ENCODE measurements at regions not wholly inside any gene's neighbourhood (a gene's known extent, or its start where the extent isn't known, plus 50 kb on each side); places are given as distances from the start of the nearest gene placed in this dataset.

DNA sequence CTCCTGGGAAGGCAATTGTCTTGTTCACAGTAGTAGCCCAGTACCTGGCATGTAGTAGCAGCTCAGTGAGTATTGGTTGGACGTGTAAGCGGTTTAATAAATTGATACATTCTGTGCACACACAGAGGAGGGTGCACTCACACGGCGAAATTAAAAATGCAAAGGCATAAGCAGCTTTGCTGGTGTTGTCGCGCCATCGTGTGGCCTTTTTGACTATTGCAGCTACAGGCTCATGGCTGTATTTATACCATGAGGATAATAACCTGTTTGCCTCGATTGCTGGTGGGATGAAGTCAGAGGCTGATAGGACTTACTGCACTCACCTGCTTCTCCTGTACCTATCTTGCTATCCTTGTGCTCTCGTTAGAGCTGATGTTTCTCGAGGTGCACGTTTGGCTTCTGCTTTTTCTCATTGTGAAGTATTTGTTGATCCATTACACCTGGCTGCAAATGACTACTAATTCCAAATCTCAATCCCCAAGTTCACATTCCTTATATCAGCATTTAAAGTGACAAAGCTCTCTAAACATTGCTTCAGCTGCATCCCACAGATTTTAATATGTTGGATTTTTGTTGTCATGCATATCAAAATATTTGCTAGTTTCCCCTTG lies 61.5 kb downstream of the TBXT start:
- Mint-ChIP-seq H3K4me1 (ENCODE audit: low read depth) (peaks cover 2% of the 10 kb centered on the region), H3K27ac (no peak overlapping the region), H3K9me3 (peaks cover 7% of the 10 kb centered on the region), H3K36me3 (ENCODE audit: low read depth) (no peaks in the 10 kb centered on the region), H3K27me3 (peaks cover 18% of the 10 kb centered on the region), H3K4me3 (no peak overlapping the region)
- peak; percentile 58 for DNase-seq

DNA sequence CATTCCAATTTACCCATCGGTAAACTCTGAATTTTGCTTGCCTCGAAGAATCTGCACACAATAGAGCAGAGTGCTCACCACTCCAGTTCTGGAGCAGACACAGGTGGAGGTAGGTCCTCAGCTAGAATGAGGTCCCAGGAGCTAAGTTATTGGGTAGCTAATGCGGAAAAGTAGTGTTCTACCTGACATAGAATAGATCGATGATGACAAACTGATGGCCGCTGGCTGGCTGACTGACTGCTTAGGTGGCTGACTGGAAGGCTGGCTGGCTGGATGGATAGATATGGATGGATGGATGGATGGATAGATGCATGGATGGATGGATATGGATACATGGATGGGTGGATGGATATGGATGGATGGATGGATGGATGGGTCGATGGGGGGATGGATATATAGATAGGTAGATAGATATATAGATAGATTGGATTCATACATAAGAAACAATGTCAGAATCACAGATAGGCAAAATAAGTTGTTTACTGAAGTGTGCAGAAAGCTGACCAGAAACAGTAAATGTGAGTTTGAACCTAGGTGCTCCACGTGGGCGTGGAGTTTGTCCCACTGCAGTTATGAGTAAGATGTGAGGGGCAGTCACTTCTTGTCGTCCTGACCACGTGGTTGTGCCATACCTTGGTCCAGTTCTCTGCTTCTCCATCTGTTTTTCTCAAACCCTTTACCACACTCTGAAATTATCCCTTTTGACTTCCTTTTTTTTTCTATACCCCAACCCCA lies 62.1 kb downstream of the TBXT start:
- Mint-ChIP-seq H3K9me3 (peaks cover 7% of the 10 kb centered on the region), H3K27ac (no peak overlapping the region), H3K36me3 (ENCODE audit: low read depth) (no peaks in the 10 kb centered on the region), H3K4me3 (no peak overlapping the region), H3K4me1 (ENCODE audit: low read depth) (peaks cover 2% of the 10 kb centered on the region), H3K27me3 (peaks cover 18% of the 10 kb centered on the region)
- DNase-seq: no peak

DNA sequence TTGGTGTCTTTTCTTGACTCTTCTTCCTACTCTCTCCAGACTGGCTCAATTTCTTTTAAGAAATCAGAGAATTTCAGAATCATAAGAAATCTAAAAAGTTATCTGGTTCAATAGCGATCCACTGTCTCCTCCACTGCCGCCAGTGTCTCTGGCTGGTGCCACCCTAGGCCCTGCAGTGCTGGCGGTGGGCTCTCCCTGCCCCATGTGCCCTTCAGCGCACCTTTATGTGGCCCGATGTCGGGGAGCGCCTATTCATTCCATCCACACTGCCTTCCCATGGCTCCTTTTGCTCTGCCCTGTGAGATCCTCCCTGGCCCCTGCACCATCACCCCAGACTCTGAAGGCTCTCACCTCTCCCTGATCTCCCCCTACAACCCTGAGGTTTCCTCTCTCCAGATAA lies 62.8 kb downstream of the TBXT start:
- H3K27me3 Mint-ChIP-seq: peaks cover 12% of the 10 kb centered on the region
- H3K4me3 Mint-ChIP-seq: no peak overlapping the region
- H3K36me3 Mint-ChIP-seq (ENCODE audit: low read depth): no peaks in the 10 kb centered on the region
- no peak for DNase-seq
- H3K4me1 Mint-ChIP-seq (ENCODE audit: low read depth): peaks cover 2% of the 10 kb centered on the region
- H3K9me3 Mint-ChIP-seq: peaks cover 7% of the 10 kb centered on the region
- no peak overlapping the region for H3K27ac Mint-ChIP-seq

DNA sequence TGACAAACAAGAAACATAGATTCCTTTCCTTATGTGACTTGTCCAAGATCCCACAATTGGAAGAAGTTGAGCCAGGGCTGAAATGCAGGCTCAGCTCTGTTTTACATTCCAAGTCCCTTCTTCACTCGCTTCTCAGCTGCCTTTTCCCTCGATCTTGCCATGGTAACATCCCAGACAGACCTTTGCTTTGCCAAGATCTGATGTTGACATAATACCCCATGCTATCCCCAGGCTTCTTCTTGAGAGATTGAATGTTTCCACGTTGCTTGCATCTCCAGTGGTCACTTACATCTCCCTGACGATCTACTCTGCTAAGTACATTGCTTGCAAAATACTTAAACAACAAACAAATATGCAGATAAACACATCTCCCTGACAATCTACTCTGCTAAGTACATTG lies 63.5 kb downstream of the TBXT start:
- H3K9me3 Mint-ChIP-seq: peaks cover 7% of the 10 kb centered on the region
- H3K27ac Mint-ChIP-seq: no peak overlapping the region
- peaks cover 11% of the 10 kb centered on the region for H3K27me3 Mint-ChIP-seq
- no peak overlapping the region for H3K4me3 Mint-ChIP-seq
- DNase-seq: no peak
- peaks cover 2% of the 10 kb centered on the region for H3K4me1 Mint-ChIP-seq (ENCODE audit: low read depth)
- H3K36me3 Mint-ChIP-seq (ENCODE audit: low read depth): no peaks in the 10 kb centered on the region

DNA sequence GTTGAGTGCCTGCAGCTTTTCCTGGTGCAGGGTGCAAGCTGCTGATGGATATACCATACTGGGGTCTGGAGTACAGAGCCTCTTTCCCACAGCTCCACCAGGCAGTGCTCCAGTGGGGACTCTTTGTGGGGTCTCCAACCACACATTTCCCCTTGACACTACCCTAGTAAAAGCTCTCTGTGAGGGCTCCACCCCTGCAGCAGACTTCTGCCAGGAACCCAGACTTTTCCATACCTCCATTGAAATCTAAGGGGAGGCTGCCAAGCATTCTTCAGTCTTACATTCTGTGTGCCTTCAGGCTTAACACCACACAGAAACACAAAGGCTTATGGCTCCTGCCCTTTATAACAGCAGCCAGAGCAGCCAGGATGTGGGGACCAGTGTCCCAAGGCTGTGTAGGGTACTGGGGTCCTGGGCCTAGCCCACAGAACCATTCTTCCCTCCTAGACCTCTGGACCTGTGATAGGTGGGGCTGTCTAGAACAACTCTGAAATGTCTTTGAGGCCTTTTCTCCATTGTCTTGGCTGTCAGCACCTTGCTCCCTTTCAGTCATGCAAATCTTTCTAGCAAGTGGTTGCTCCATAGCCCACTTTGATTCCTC lies 65.7 kb downstream of the TBXT start:
- H3K27me3 Mint-ChIP-seq: peaks cover 25% of the 10 kb centered on the region
- H3K36me3 Mint-ChIP-seq (ENCODE audit: low read depth): no peaks in the 10 kb centered on the region
- peaks cover 4% of the 10 kb centered on the region for H3K4me1 Mint-ChIP-seq (ENCODE audit: low read depth)
- no peak overlapping the region for H3K27ac Mint-ChIP-seq
- peaks cover 7% of the 10 kb centered on the region for H3K9me3 Mint-ChIP-seq
- DNase-seq: no peak
- H3K4me3 Mint-ChIP-seq: no peak overlapping the region

DNA sequence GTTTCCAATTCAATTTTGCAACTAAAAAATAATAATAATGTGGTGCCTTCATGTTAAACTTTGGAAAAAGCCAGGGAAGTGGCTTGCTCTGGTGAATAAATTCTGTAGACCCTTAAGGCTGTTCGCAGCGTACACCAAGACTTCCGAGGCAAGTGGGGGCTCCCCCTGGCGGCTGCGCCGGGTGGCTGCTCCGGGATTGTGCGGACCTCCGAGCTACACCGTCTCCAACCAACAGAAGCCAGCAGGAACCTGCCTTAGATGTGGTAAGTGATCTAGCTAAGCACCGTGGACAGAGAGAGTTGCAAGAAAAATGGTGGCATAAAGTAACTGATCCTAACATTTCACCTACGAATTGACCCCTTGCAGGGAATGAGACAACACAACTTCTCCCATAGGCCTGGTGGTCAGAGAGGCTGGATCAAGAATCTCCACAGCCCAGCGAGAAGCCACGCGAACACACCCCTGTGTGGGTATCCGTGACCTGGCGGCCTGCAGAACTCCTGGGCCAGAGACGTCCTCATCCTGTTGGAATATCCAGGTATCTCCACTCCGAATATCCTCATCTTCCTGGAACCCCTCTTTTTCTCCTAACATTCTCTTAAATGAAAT lies 69.6 kb downstream of the TBXT start:
- Mint-ChIP-seq H3K27ac (no peak overlapping the region), H3K4me3 (no peak overlapping the region), H3K4me1 (ENCODE audit: low read depth) (peaks cover 2% of the 10 kb centered on the region), H3K9me3 (peaks cover 7% of the 10 kb centered on the region), H3K27me3 (peaks cover 42% of the 10 kb centered on the region), H3K36me3 (ENCODE audit: low read depth) (no peaks in the 10 kb centered on the region)
- peak; percentile 67 for DNase-seq

DNA sequence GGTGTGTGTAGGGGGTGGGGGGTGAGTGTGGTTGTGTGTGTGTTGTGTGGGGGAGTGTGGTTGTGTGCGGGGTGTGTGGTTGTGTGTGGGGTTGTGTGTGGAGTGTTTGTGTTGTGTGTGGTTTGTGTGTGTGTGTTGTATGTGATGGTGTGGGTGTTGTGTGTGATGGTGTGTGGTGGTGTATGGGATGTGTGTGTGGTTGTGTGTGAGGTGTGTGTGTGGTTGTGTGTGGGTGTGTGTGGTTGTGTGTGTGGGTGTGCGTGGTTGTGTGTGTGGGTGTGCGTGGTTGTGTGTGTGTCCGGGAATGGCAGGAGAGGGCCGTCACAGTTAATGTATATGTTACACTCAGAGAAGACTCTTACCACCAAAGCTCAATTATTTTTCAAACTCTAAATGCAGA lies 79.8 kb downstream of the TBXT start:
- Mint-ChIP-seq H3K27me3 (peaks cover 12% of the 10 kb centered on the region), H3K27ac (no peak overlapping the region), H3K4me3 (no peak overlapping the region), H3K36me3 (ENCODE audit: low read depth) (no peaks in the 10 kb centered on the region), H3K4me1 (ENCODE audit: low read depth) (no peaks in the 10 kb centered on the region), H3K9me3 (no peaks in the 10 kb centered on the region)
- DNase-seq: no peak

DNA sequence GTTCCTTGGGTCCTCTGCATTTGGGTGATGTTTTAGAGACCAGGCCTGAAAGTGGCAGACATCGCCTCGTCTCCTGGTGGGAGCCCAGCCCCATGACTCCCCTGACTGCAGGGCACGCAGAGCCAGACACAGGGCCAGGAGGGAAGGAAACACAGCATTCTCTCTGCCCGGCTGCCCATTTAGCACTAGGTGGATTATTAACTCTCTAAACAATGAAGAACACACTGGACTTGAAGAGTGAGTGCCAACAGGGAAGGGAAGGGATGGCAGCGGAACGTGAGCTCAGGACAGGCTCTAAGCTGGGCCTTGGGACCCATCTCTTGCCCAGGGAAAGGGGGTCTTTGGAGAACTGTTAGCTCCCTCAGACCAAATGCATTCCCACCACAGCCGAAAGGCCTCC lies 80.4 kb downstream of the TBXT start:
- Mint-ChIP-seq H3K4me3 (no peak overlapping the region), H3K4me1 (ENCODE audit: low read depth) (no peaks in the 10 kb centered on the region), H3K9me3 (no peaks in the 10 kb centered on the region), H3K36me3 (ENCODE audit: low read depth) (no peaks in the 10 kb centered on the region), H3K27ac (no peak overlapping the region), H3K27me3 (peaks cover 12% of the 10 kb centered on the region)
- no peak for DNase-seq

DNA sequence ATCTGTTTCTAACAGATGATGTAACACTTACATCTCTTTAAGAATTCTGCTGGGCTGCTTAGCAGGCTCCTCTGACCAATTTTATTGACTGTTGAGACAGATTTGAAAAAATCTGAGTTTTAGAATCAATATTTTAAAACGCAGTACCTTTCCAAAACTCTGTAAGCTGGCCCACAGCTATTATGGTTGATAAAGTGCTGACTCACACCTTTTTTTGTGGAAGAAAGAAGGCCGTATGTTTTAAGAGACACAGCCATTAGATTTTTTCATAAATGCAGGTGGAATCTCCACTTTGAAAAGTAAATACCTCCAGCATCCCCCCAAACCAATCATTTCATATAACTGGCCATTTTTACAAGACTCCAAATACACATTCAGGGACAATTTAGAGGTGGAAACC lies 82.2 kb downstream of the TBXT start:
- Mint-ChIP-seq H3K36me3 (ENCODE audit: low read depth) (no peaks in the 10 kb centered on the region), H3K4me3 (no peak overlapping the region), H3K27ac (no peak overlapping the region), H3K4me1 (ENCODE audit: low read depth) (no peaks in the 10 kb centered on the region), H3K27me3 (peaks cover 12% of the 10 kb centered on the region), H3K9me3 (no peaks in the 10 kb centered on the region)
- DNase-seq: no peak

DNA sequence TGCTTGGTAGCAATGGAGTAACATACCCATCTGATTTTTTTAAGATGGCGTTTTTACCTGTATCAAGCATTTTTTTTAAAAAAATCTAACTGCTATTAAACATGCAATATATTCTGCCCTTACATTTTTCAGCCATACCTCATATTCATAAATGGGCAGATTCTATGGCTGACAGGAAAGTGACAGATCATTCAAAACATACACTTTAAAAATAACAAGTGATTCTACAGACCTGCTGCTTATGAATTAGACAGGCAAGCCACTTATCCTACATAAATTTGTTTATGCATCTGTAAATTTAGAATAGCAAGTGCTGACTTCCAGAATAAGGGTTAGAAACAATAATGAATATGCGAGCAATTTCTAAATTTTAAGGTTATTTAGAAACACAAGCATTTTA lies 82.7 kb downstream of the TBXT start:
- Mint-ChIP-seq H3K36me3 (ENCODE audit: low read depth) (no peaks in the 10 kb centered on the region), H3K27me3 (peaks cover 12% of the 10 kb centered on the region), H3K27ac (no peak overlapping the region), H3K4me1 (ENCODE audit: low read depth) (no peaks in the 10 kb centered on the region), H3K4me3 (no peak overlapping the region), H3K9me3 (no peaks in the 10 kb centered on the region)
- no peak for DNase-seq

DNA sequence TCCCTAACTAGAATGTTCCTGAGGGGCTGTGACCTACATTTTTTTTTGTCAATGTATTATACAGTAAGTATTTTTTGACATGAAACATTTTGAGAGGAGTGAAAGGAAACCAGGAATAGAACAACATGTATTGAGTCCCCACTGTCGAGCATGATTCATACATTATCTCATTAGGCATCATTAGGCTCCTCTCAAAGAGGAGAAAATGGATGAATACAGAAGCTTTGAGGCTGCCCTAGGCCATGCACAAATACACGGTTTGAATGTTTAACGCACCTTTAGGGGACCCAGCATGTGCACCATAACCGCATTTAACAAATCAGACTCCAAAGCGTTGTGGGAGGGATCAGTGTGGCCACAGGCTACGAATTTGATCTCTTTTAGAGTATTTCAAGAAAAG lies 87.8 kb downstream of the TBXT start:
- Mint-ChIP-seq H3K4me3 (no peak overlapping the region), H3K36me3 (ENCODE audit: low read depth) (no peaks in the 10 kb centered on the region), H3K27me3 (peaks cover 8% of the 10 kb centered on the region), H3K4me1 (ENCODE audit: low read depth) (no peaks in the 10 kb centered on the region), H3K27ac (no peak overlapping the region), H3K9me3 (no peaks in the 10 kb centered on the region)
- no peak for DNase-seq

DNA sequence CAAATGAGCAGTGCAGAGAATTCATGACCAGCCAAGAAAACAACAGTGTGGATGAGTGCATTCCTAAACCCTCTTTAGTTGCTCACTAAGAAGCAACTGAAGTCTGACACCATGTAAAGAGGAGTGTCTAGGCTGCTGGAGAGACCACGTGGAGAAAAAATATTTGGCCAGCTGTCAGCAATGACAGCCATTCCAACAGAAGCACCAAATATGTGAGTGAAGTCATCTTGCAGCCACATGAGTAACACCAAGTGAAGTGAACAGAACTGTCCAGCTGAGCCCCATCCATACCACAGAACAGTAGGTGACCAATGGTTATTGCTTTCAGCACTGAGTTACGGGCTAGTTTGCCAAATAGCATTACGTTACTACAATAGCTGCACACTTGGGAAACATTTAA lies 89.4 kb downstream of the TBXT start:
- Mint-ChIP-seq H3K36me3 (ENCODE audit: low read depth) (no peaks in the 10 kb centered on the region), H3K27me3 (peaks cover 1% of the 10 kb centered on the region), H3K4me3 (no peak overlapping the region), H3K27ac (no peak overlapping the region), H3K9me3 (no peaks in the 10 kb centered on the region), H3K4me1 (ENCODE audit: low read depth) (no peaks in the 10 kb centered on the region)
- no peak for DNase-seq

DNA sequence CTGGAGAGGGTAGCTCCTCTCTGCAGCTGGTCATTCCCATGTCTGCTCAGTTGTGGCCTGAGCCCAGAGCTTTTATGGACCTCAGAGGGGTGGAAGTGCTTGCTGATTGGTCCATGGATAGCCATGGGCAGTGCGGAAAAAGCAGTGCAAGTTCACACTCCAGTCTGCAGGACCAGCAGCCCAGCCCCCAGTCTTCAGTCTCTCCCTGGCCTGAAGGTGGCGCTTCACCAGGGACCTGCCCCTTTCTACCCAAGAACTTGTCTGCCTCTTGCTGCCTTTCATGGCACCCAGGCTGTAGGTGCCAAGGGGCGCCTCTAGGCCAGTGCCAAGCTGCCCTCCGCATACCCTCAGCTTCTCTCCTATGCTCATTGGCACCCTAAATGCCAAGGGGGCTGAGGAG lies 91.0 kb downstream of the TBXT start:
- H3K27ac Mint-ChIP-seq: no peak overlapping the region
- DNase-seq: no peak
- H3K4me1 Mint-ChIP-seq (ENCODE audit: low read depth): no peaks in the 10 kb centered on the region
- H3K9me3 Mint-ChIP-seq: no peaks in the 10 kb centered on the region
- no peaks in the 10 kb centered on the region for H3K27me3 Mint-ChIP-seq
- no peaks in the 10 kb centered on the region for H3K36me3 Mint-ChIP-seq (ENCODE audit: low read depth)
- no peak overlapping the region for H3K4me3 Mint-ChIP-seq

DNA sequence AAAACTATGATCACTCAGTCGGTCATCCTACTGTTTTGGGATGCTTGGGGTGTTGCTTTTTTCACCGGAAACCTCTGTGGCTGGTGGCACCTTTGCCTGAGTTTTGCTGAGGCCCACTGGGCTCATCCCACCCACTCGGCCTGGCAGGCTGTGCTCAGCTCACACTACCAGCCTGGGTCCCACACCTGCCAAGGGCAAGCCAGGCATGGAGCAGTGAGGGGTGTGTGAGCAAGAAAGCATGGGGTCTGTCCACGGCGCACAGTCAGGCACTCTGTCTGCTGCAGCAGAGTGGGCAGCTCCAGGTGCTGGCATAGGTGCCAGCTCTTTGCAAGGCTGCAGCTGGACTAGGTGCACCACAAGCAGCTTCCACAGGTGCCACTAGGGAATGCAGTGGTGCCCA lies 91.7 kb downstream of the TBXT start:
- no peaks in the 10 kb centered on the region for H3K4me1 Mint-ChIP-seq (ENCODE audit: low read depth)
- H3K27me3 Mint-ChIP-seq: peaks cover 3% of the 10 kb centered on the region
- no peaks in the 10 kb centered on the region for H3K9me3 Mint-ChIP-seq
- H3K27ac Mint-ChIP-seq: no peak overlapping the region
- no peaks in the 10 kb centered on the region for H3K36me3 Mint-ChIP-seq (ENCODE audit: low read depth)
- DNase-seq: no peak
- H3K4me3 Mint-ChIP-seq: no peak overlapping the region

DNA sequence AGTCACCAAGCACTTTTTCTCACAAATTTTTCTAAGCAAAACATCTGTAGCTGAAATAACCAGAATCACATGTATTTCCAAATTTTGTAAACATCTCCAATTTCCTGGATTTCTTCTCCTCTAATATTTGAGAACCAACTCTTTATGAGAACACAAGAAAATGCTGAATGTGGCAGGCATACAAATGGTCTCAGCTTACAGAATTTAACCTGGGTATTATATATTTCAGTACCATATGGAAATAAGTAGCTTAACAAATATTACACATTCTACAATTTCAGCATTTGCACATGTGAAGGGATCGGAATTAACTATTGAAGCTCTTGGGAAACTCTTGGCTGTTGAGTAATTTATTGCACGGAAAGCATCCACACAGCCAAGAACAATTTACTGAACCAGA lies 92.5 kb downstream of the TBXT start:
- Mint-ChIP-seq H3K36me3 (ENCODE audit: low read depth) (no peaks in the 10 kb centered on the region), H3K4me3 (no peak overlapping the region), H3K4me1 (ENCODE audit: low read depth) (no peaks in the 10 kb centered on the region), H3K27ac (no peak overlapping the region), H3K27me3 (peaks cover 5% of the 10 kb centered on the region), H3K9me3 (no peaks in the 10 kb centered on the region)
- no peak for DNase-seq
